Thyroid gland (tissue), 4 donors: ENCODE measurements at regions not wholly inside any gene's neighbourhood (a gene's known extent, or its start where the extent isn't known, plus 50 kb on each side); places are given as distances from the start of the nearest gene placed in this dataset.

Experiments
- CTCF ChIP-seq, 6 experiments: fragments of 200-600 bp in 3 of 6; fragments of 450-650 bp in 3 of 6; sonication (generic) in 3 of 6; IDR thresholded peaks; one replicate each; pipeline ENCODE4 v1.5.1; 2016 to 2019; ENCODE audit warnings: antibody characterized with exemption in 6 of 6, mild to moderate bottlenecking in 2 of 6, inconsistent platforms in 1 of 6, moderate library complexity in 1 of 6
- POLR2A ChIP-seq, 2 donors: fragments of 450-650 bp; IDR thresholded peaks; one replicate each; pipeline ENCODE4 v1.6.1; 2017; ENCODE audit warnings: antibody characterized with exemption in 2 of 2, mild to moderate bottlenecking in 2 of 2, moderate library complexity in 1 of 2

GRCh38 chr2:156005999-156006712 lies 326.4 kb downstream of the NR4A2 start:
- TF ChIP-seq CTCF (IDR thresholded peaks at IDR 0.05) (no peak), POLR2A (IDR thresholded peaks at IDR 0.05) (no peak)
